Middle frontal gyrus (tissue), 1 donor: ENCODE measurements at regions not wholly inside any gene's neighbourhood (a gene's known extent, or its start where the extent isn't known, plus 50 kb on each side); places are given as distances from the start of the nearest gene placed in this dataset.
A peak's percentile ranks its signal among the peaks of the same experiment; 100 is the strongest.

Experiments used
- DNase-seq: peaks from one replicate; pipeline ENCODE4 v3.0.0-alpha.2; 2015; ENCODE audit warnings: low spot score; ENCODE audit errors: extremely low spot score

DNA sequence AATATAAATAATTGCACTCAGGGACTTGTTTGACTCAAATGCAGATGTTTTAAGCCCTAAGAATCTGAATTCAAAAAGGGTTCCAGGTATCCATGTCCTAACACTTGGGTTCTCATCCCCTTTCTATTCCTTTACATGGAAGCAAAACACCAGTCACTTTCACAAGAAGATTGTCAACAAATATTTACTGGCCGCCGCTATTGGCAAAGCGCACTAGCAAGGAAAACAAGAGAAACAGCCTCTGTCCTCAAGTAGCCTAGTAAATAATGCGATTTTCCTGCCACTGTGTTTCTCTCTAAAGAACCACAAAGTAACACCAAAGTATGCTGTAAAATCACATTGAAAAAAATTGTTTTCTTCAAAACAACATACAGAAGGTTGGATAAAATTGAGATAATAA is 66.7 kb upstream of the EZH2 start:
- DNase-seq: no peak

- DNase-seq: no peak
Measured at GRCh38 chr7:148944935-148945934, 61.1 kb upstream of the EZH2 start.

DNA sequence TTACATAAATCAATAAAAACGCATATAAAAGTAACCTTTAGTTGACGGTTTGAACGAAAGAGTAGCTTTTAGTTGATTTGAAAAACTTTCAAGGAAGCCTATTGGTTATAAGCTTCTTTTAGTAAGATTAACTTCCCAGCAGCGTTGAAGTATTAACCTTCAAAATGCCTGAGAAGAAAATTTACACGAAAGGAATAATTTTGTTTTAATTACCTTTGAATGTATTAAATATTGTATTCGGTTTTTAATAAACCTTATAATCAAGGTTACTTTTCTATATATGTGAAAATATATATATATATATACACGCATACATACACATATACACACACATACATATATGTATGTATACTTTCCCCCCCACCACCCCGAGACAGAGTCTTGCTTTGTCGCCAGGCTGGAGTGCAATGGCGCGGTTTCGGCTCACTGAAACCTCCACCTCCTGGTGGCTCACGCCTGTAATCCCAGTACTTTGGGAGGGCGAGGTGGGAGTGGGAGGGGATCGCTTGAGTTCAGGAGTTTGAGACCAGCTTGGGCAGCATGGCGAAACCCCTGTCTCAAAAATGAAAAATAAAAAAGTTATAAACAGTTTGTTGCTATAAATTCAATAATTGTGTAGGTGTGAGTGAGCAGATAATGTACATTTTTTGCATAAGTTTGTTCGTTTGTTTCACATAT is 57.6 kb upstream of the EZH2 start:
- no peak for DNase-seq

DNA sequence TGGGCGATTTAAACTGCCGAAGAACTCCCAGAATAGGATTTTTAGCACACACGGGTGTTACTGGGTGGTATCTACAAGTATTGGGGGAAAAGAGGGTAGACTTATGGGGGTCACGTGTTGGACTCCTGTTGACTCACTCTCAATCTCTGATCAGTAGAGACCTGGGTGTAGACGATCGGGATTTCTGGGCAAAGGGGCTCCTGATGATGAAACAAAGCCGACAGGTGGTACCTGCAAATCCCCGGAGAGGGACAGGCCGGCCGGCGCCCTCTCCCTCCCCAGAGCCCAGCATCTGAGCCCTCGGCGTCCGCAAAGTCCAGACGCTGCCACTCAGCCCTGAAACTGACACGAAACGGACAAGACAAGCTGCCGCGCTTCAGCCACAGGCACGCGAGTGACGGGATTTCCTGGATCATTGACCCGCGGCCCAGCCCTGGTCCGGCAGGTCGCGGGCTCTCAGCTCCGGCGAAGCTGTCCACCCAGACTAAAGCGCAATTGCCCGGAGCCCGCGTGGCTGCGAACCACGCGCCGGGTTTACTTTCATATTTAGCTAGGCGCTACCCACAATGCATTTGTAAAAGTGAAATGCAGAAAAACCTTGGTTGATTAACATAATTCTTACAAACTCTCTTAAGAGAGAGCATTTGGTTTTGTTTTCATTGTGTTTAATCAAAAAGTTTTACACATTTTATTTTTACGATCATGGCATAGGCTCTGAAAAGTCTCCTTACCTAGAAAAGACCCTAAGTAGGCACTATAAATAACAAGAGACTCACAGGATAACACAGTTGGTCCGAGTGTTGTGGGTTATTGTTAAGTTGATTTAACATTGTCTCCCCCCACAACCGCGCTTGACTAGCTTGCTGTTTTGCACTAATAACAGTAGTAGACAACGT is 56.9 kb upstream of the EZH2 start:
- peak; percentile 69 for DNase-seq

- DNase-seq: no peak
Measured at GRCh38 chr7:148939128-148939755, 55.2 kb upstream of the EZH2 start.

DNA sequence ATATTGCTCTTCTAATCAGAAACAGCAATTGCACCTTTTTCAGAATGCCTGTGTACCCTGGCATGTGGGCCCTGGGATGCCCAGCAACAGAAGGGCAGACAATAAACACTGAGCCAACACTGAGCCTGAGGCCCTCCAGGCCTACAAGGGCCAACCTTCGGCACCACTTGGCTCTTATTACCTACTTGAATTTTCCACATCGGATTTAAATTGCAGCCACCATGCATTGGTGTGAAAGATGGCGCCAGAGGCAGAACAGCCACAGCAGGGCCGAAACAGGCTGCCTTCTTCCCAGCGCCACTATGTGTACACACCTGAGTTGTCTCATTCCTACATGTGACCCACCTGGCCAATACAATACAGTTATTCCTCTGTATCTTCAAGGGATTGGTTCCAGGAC is 51.4 kb upstream of the EZH2 start:
- no peak for DNase-seq
